ENCODE measurements at regions not wholly inside any gene's neighbourhood (a gene's known extent, or its start where the extent isn't known, plus 50 kb on each side); places are given as distances from the start of the nearest gene placed in this dataset.
"Not testable (repeated sequence)": the region's sequence is repeated elsewhere in the genome, so short reads cannot be mapped to it uniquely, and the experiment has no call there.

GRCh38 chr4:54863571-54864255 is 206.0 kb downstream of the KIT start:
- no peak for DNase-seq (ENCODE audit: low read depth, low spot score)
- no peak overlapping the region for H3K27ac ChIP-seq

DNA sequence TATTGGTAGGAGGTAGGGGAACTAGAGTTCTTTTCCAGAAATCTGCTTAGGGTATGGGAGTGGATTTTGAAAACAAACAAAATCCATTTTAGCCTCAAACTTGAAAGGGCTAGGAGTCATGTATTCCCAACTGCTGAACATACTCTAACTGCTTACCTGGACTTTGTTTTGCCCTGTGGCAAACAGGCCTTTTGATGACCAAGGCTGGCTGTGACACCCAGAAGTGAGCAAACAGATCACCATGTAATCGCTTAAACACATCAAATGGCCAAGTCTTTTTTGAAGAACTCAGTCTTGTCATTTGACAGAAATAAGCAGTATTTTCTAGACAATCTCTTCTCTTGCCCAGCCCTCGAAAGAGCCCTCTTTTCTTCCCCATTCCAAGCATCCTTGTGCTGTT is 203.4 kb downstream of the KIT start:
- DNase-seq (ENCODE audit: low read depth, low spot score): no peak

DNA sequence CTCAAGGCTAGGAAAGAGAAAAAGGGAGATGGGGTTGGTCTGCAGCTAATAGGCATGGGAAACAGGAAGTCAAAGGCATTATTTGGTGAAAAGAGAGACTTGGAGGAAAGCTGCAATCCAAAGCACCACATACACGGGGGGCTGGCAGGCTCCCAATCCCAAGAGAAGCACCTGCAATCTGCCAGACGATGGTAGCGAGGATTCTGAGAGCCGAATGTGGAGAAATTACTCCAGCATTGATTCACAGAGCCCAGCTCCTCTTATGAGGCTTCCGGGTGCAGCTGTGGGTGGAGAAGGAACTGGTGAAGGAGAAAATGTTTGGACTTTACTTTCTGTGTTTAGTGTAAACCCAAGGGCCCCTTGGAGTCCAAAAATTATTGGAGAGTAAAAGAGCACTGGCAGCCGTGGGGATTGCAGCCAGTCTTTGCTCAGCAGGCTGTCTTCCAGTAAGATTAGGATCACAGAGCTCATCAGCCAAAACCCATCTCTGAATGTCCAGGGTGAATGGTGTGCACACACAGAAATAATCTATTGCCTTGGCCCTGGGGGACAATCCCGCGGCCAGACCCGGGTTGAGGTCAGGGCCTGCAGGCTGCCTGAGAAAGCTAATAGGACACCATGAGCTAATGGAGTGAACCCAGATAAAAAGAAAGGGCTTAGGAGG is 197.6 kb downstream of the KIT start:
- H3K27ac ChIP-seq: no peak overlapping the region

More for the DNA sequence above, 203.4 kb downstream of the KIT start:
- no peak overlapping the region for H3K27ac ChIP-seq

GRCh38 chr4:54852602-54853001 is 194.8 kb downstream of the KIT start:
- no peak for DNase-seq (ENCODE audit: low read depth, low spot score)
- H3K27ac ChIP-seq: no peak overlapping the region

More for the DNA sequence above, 197.6 kb downstream of the KIT start:
- no peak for DNase-seq (ENCODE audit: low read depth, low spot score)

DNA sequence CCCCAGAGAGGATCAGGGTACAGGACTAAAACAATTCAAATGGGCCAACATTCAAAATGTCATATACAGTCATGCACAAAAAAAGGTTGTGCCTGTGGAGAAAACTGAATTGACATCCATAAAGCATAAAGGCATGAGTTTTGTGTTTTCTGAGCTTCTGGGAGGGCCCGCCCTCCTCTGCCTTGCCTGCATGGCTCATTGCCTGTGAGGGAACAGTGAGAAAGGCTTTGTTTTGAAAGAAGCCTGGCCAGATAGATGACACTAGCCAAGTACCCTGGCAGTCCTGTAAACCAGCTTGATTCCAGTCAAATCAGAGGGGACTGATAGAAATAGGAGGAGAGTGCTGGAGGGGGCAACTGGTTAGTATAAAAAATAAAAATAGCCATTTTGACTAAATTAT is 194.3 kb downstream of the KIT start:
- DNase-seq (ENCODE audit: low read depth, low spot score): no peak
- no peak overlapping the region for H3K27ac ChIP-seq

- no peak overlapping the region for H3K27ac ChIP-seq
Measured at GRCh38 chr4:54844911-54845310, 187.2 kb downstream of the KIT start.

DNA sequence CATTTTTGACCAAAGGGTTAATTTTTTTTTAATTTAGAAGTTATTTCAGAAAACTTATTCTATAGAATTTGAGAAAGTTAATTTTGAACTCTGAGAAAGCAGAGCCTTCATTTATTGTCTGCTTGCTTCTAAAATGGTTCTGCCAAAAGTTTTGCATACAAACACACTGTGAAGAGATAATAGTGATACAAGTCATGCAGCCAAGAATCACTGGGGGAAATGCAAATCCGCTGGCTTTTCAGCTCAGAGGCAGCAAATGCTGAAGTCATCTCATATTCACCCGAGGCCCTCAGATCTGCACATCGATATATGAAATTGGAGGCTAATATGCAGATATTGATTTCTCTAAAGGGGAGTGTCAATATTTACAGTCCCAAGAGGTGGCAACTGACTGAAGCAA is 186.2 kb downstream of the KIT start:
- H3K27ac ChIP-seq: no peak overlapping the region
- DNase-seq (ENCODE audit: low read depth, low spot score): no peak

More at GRCh38 chr4:54844911-54845310, 187.2 kb downstream of the KIT start:
- no peak for DNase-seq (ENCODE audit: low read depth, low spot score)

- DNase-seq (ENCODE audit: low read depth, low spot score): no peak
Measured at GRCh38 chr4:54843106-54843505, 185.3 kb downstream of the KIT start.

DNA sequence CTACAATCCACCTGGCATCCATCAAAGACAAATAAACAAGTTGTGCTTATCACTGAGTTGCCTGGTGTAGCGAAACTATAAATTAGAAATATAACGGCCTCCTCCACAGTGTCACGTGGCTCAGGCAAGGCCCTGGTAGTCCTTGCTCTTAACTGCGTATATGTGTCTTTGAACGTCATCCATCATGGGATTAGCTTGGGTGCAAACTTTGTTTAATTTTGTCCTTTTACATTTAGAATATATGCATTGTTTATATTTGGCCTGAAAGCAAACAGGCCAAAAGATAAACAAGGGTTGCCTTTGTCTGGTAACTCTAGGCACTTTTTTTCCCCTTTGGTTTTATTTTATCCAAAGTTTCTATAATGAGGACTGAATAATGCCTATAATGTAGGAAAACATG is 184.9 kb downstream of the KIT start:
- no peak for DNase-seq (ENCODE audit: low read depth, low spot score)
- H3K27ac ChIP-seq: no peak overlapping the region

More at GRCh38 chr4:54843106-54843505, 185.3 kb downstream of the KIT start:
- no peak overlapping the region for H3K27ac ChIP-seq

GRCh38 chr4:54842226-54842625 is 184.5 kb downstream of the KIT start:
- no peak for DNase-seq (ENCODE audit: low read depth, low spot score)
- H3K27ac ChIP-seq: no peak overlapping the region

DNA sequence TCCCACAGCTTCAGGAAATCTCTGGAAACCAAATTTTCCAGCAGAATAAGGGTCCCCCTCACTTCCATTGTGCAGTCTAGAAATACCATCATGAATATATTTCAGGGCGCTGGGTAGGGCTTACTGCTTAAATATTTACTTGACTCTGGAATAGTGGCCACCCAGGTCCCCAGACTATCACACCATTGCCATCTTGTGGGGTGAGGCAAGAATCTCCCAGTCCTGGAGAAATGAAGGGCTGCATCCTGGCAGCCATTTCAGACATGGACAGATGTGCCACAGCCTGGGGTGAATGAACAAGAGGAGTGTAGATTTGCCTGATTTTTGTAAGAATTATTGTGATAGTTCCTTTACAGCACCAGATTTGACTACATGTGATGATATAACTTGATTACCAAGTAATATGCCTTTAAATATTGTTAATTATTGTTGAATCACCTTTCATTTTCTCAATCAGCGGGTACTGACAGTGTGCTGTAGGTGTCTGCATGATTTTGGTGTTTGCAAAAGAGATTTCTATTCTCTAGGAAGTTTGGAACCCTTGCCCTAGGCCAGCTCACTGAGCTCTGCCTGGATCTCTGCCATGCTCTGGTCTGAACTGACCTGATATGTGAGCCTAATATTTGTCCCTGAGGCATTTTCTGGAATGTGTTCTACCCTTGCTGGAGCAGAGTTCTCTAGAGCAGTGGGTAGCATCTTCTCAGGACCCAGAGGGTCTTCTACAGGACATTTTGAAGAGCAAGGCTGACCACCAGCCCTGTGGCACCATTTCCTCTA is 183.4 kb downstream of the KIT start:
- H3K27ac ChIP-seq: no peak overlapping the region
- DNase-seq (ENCODE audit: low read depth, low spot score): no peak

DNA sequence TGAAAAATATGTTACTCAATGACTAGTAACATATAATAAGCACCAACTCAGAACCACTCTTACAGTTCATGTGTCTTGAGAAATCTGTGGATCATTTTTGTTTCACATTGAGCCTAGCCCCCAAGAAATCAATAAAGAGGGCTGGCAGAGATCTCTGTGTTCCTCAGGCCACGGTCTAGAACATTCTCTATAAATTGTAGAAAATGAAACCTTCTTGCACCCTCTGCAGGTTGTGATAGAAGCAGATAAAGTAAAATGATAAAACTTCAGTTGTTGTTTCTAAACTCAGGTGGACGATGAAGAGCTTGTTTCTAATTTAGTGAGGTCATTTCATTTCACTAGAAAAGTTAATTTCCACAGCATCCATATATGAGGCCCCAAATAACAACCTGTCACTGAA is 182.7 kb downstream of the KIT start:
- H3K27ac ChIP-seq: no peak overlapping the region

GRCh38 chr4:54838301-54838700 is 180.5 kb downstream of the KIT start:
- no peak overlapping the region for H3K27ac ChIP-seq
- no peak for DNase-seq (ENCODE audit: low read depth, low spot score)

More for the DNA sequence above, 182.7 kb downstream of the KIT start:
- no peak for DNase-seq (ENCODE audit: low read depth, low spot score)

DNA sequence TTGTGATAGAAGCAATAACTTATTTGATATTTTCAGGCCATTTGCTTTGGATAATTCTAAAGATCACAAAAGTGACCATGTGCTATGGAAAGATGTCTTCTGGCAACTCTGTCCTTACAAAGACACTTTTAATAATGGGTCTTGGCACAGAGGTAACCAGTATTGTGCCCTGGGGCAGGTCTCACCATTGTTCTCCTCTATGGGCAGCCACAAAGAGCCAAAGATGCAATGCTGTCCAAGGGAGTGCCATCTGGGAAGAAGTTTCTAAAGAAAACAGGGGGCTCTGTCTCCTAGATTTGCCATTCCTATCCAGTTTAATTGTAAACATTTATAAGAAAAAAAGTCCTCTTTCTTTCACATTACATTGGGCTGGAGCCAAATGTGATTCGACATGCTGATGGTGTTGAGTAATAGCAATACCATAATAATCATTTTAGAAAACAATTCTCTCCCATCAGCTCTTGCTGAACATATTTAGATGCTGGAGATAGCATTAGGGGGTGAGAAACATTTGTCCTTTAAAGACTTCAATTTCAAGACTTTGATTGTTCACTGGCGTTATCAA is 179.9 kb downstream of the KIT start:
- DNase-seq (ENCODE audit: low read depth, low spot score): no peak
- H3K27ac ChIP-seq: no peak overlapping the region

- not testable (repeated sequence) for H3K27ac ChIP-seq
Measured at GRCh38 chr4:54828361-54828760, 170.6 kb downstream of the KIT start.

GRCh38 chr4:54823616-54824015 is 165.9 kb downstream of the KIT start:
- H3K27ac ChIP-seq: no peak overlapping the region
- DNase-seq (ENCODE audit: low read depth, low spot score): no peak

More at GRCh38 chr4:54828361-54828760, 170.6 kb downstream of the KIT start:
- not testable (repeated sequence) for DNase-seq (ENCODE audit: low read depth, low spot score)

DNA sequence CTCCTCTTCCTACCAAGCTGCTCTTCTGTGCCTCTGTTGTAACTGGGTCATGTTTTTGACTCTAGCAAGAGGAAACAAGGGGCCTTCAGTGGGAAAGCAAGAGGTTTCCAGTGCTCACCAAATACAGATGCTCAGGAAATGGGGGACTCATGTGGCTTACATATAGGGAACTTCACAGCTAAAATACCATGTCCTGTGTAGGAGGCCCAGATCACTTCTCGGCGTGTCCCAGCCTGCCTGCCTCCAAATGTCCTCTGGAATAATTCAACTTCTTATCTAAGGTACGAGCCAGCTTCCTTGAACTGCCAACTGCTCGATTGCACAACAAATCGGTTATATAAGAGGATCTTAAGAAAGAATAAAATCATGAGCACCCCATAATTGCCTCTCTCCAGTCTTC is 161.3 kb downstream of the KIT start:
- DNase-seq (ENCODE audit: low read depth, low spot score): no peak
- H3K27ac ChIP-seq: no peak overlapping the region

- DNase-seq (ENCODE audit: low read depth, low spot score): no peak
- H3K27ac ChIP-seq: no peak overlapping the region
Measured at GRCh38 chr4:54818481-54818880, 160.7 kb downstream of the KIT start.

- no peak overlapping the region for H3K27ac ChIP-seq
- no peak for DNase-seq (ENCODE audit: low read depth, low spot score)
Measured at GRCh38 chr4:54813674-54814073, 155.9 kb downstream of the KIT start.

DNA sequence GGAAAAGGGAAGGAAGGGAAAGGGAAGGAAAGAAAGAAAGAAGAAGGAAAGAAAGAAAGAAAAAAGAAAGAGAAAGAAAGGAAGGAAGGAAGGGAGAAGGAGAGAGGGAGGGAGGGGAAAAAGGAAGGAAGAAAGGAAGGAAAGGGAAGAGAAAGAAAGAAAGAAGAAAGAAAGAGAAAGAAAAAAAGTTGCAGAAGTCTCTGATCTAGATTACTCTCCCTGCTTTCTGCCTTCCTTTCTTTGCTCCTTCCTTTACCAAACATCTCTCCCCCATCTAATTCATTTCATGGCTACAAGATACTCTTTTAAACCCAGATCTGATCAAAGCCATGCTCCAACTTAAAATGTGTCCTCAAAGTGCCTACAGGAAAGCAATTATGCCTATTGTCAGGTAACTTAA is 148.6 kb downstream of the KIT start:
- no peak overlapping the region for H3K27ac ChIP-seq
- DNase-seq (ENCODE audit: low read depth, low spot score): no peak

DNA sequence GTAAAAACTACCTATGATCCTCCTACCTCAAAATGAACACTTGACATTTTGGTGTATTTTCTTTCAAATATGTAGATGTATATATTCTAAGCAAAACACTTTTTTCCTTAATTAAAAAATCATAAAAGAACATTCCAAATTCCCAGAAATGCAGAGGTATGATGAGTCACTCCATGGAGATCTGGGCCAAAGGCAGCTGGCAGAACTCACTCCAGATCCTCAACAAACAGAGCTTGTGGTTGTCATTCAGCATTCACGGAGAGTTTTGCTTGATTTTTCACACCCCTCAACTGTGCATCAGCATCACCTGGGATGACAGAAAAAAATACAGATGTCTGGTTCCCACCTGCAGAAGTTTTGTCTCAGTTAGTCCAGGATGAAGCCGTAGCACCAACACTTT is 144.6 kb downstream of the KIT start:
- no peak overlapping the region for H3K27ac ChIP-seq
- no peak for DNase-seq (ENCODE audit: low read depth, low spot score)

Measured in epithelial cell of prostate (primary cell).